ENCODE measurements at regions not wholly inside any gene's neighbourhood (a gene's known extent, or its start where the extent isn't known, plus 50 kb on each side); places are given as distances from the start of the nearest gene placed in this dataset.

DNA sequence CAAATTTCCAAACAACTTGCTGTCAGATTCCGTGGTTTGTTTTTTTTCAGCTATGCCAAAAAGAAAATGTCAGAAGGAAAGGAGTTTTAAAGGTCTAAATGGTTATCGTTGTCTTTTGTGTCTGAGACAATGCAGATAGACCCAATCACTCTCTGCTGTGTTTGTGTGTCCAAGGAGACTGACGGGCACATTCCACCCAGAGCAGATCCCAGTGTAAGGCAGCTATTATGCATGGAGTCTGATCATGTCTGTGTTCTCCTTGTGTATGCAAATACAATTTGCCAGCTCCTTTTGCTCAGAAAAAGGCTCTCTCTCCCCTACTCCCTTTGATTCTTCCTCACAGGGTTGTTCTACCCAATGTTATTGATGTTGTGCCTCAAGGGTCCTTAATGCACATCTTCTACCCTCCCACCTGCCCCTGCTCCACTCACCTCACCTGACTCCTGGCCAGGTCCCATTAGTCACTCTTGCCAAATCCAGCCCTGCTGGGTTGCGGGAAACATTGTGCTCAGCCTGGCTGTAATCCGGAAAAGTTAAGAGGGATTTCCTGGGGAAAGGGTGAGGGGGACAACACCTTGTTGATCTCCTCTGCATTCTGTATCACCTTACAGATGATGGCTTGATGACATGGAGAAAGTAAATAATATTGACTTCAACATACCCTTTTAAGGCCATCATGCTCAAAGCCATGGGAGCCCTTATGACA lies 61.0 kb downstream of the OTOL1 start:
- Histone ChIP-seq H4K20me1 (ENCODE audit: control insufficient read depth, extremely low read depth, insufficient read depth, low read length) (no peaks in the 10 kb centered on the region), H2AFZ (ENCODE audit: low read length) (no peak overlapping the region), H3K4me3 (replicated peaks in 1 of 4; ENCODE audit: control extremely low read depth in 1 of 4, insufficient read depth in 1 of 4, low read depth in 3 of 4, low read length in 4 of 4) (no peak overlapping the region), H3K36me3 (ENCODE audit: control insufficient read depth, insufficient read depth, low read length) (no peaks in the 10 kb centered on the region), H3K4me2 (ENCODE audit: extremely low read depth, insufficient read depth, low read length) (no peak overlapping the region), H3K9me3 (ENCODE audit: control insufficient read depth, insufficient read depth, low read depth, low read length) (no peaks in the 10 kb centered on the region), H3K9ac (ENCODE audit: insufficient read depth, low read length) (no peak overlapping the region), H3K79me2 (ENCODE audit: control insufficient read depth, insufficient read depth, low read length) (no peaks in the 10 kb centered on the region), H3K4me1 (ENCODE audit: control insufficient read depth, extremely low read depth, insufficient read depth, low read length) (no peaks in the 10 kb centered on the region), H3K27ac (ENCODE audit: insufficient read depth, low read length) (no peak overlapping the region), H3K27me3 (ENCODE audit: control insufficient read depth, insufficient read depth, low read length) (no peaks in the 10 kb centered on the region)
- no peak for DNase-seq (ENCODE audit: low read depth in 2 of 2)
- TF ChIP-seq EZH2 (IDR thresholded peaks at IDR 0.05; ENCODE audit: low read length, missing control alignments), result no peak
- TF ChIP-seq, protein P1, sequence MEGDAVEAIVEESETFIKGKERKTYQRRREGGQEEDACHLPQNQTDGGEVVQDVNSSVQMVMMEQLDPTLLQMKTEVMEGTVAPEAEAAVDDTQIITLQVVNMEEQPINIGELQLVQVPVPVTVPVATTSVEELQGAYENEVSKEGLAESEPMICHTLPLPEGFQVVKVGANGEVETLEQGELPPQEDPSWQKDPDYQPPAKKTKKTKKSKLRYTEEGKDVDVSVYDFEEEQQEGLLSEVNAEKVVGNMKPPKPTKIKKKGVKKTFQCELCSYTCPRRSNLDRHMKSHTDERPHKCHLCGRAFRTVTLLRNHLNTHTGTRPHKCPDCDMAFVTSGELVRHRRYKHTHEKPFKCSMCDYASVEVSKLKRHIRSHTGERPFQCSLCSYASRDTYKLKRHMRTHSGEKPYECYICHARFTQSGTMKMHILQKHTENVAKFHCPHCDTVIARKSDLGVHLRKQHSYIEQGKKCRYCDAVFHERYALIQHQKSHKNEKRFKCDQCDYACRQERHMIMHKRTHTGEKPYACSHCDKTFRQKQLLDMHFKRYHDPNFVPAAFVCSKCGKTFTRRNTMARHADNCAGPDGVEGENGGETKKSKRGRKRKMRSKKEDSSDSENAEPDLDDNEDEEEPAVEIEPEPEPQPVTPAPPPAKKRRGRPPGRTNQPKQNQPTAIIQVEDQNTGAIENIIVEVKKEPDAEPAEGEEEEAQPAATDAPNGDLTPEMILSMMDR (conservative IDR thresholded peaks at IDR 0.05 in 1 of 2, IDR thresholded peaks at IDR 0.05 in 1 of 2; ENCODE audit: low read depth in 1 of 2, low read length in 2 of 2), result no peak

DNA sequence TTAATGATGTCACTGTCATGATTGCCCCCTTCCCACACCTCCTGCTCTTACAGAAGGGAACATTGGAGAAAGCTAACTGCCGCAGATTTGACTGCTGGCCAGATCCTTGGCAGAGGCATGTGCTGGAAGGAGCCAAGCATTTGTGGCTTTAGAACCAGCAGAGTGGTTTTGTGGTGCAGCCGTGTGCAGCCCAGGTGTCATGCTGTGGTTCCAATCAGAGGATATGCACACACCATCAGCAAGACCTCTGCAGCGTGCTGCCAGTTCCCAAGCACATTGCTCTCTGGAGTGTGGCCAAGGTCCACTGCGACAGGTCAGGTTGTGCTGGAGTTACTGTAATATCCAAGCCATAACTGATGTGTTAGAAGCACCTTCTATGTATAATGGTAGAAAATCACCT lies 61.6 kb downstream of the OTOL1 start:
- no peak overlapping the region for H3K4me3 ChIP-seq (replicated peaks in 1 of 4; ENCODE audit: control extremely low read depth in 1 of 4, insufficient read depth in 1 of 4, low read depth in 3 of 4, low read length in 4 of 4)
- no peak overlapping the region for H3K4me2 ChIP-seq (ENCODE audit: extremely low read depth, insufficient read depth, low read length)
- H2AFZ ChIP-seq (ENCODE audit: low read length), result no peak overlapping the region
- H3K9ac ChIP-seq (ENCODE audit: insufficient read depth, low read length), result no peak overlapping the region
- H3K27me3 ChIP-seq (ENCODE audit: control insufficient read depth, insufficient read depth, low read length), result no peaks in the 10 kb centered on the region
- H3K9me3 ChIP-seq (ENCODE audit: control insufficient read depth, insufficient read depth, low read depth, low read length), result no peaks in the 10 kb centered on the region
- H3K27ac ChIP-seq (ENCODE audit: insufficient read depth, low read length), result no peak overlapping the region
- H3K36me3 ChIP-seq (ENCODE audit: control insufficient read depth, insufficient read depth, low read length), result no peaks in the 10 kb centered on the region
- no peaks in the 10 kb centered on the region for H4K20me1 ChIP-seq (ENCODE audit: control insufficient read depth, extremely low read depth, insufficient read depth, low read length)
- no peak for TF ChIP-seq EZH2 (IDR thresholded peaks at IDR 0.05; ENCODE audit: low read length, missing control alignments)
- TF ChIP-seq, protein P1 (conservative IDR thresholded peaks at IDR 0.05 in 1 of 2, IDR thresholded peaks at IDR 0.05 in 1 of 2; ENCODE audit: low read depth in 1 of 2, low read length in 2 of 2), result no peak
- H3K4me1 ChIP-seq (ENCODE audit: control insufficient read depth, extremely low read depth, insufficient read depth, low read length), result no peaks in the 10 kb centered on the region
- H3K79me2 ChIP-seq (ENCODE audit: control insufficient read depth, insufficient read depth, low read length), result no peaks in the 10 kb centered on the region
- DNase-seq (ENCODE audit: low read depth in 2 of 2), result peak in 1 of 2 donors; percentile 72

DNA sequence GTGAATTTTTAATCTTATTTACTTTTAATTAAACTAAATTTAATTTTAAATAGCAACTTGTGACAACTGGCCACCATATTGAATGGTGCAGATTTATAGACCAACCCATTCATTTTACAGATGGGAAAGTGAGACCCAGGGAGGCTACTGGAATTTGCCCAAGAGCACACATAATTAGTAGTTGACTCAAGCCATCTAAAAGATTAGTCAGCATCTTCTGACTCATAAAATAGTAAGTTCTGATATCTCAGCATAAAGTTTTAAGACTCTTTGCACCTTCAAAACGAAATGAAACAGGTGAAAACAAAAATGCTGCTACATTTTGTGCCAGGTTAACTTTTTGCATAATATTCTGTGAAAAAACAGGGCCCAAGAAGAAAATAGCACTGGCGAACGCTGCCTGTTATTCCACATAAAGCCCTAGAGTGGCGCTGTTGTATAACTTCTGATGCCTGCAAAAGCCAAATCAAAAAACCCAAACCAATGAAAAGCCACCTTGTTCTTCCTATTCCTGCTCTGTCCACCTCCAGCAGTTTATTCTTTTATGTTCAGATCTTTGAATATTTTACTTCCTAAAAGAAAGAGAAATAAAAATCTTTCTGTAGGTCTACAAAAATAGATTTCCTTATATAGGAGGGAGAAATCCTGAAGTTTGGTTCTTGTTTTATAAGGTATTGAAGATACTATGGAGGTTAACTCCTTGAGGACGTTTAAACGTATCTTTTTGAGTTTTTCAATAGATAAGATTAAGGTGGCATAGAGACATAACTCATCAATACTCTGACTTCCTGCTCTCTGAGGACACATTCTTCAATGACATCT lies 62.8 kb downstream of the OTOL1 start:
- H3K4me2 ChIP-seq (ENCODE audit: extremely low read depth, insufficient read depth, low read length), result peak overlapping the region; percentile 2
- no peak overlapping the region for H2AFZ ChIP-seq (ENCODE audit: low read length)
- H3K4me1 ChIP-seq (ENCODE audit: control insufficient read depth, extremely low read depth, insufficient read depth, low read length), result no peaks in the 10 kb centered on the region
- no peaks in the 10 kb centered on the region for H3K9me3 ChIP-seq (ENCODE audit: control insufficient read depth, insufficient read depth, low read depth, low read length)
- H4K20me1 ChIP-seq (ENCODE audit: control insufficient read depth, extremely low read depth, insufficient read depth, low read length), result no peaks in the 10 kb centered on the region
- peak; percentile 60 to 63 for DNase-seq (ENCODE audit: low read depth in 2 of 2)
- H3K9ac ChIP-seq (ENCODE audit: insufficient read depth, low read length), result no peak overlapping the region
- H3K79me2 ChIP-seq (ENCODE audit: control insufficient read depth, insufficient read depth, low read length), result no peaks in the 10 kb centered on the region
- H3K27me3 ChIP-seq (ENCODE audit: control insufficient read depth, insufficient read depth, low read length), result no peaks in the 10 kb centered on the region
- TF ChIP-seq EZH2 (IDR thresholded peaks at IDR 0.05; ENCODE audit: low read length, missing control alignments), result no peak
- TF ChIP-seq, protein P1 (conservative IDR thresholded peaks at IDR 0.05 in 1 of 2, IDR thresholded peaks at IDR 0.05 in 1 of 2; ENCODE audit: low read depth in 1 of 2, low read length in 2 of 2), result peak; percentile 82 to 87
- no peak overlapping the region for H3K27ac ChIP-seq (ENCODE audit: insufficient read depth, low read length)
- H3K4me3 ChIP-seq (replicated peaks in 1 of 4; ENCODE audit: control extremely low read depth in 1 of 4, insufficient read depth in 1 of 4, low read depth in 3 of 4, low read length in 4 of 4), result no peak overlapping the region
- no peaks in the 10 kb centered on the region for H3K36me3 ChIP-seq (ENCODE audit: control insufficient read depth, insufficient read depth, low read length)
